Endothelial cell of umbilical vein (primary cell): ENCODE measurements at regions not wholly inside any gene's neighbourhood (a gene's known extent, or its start where the extent isn't known, plus 50 kb on each side); places are given as distances from the start of the nearest gene placed in this dataset.
"Not testable (repeated sequence)": the region's sequence is repeated elsewhere in the genome, so short reads cannot be mapped to it uniquely, and the experiment has no call there.

ENCODE experiments used
- BruUV-seq: library from RNA; stranded (reverse); fragments of 400-500 nt; replicated peaks from 2 replicates; lab custom pipeline; 2021; lab: Mats Ljungman, UMichigan
- CTCF ChIA-PET: fragments of 300-600, 350-600 bp; sonication (Branson Sonifier 250); formaldehyde crosslinking; loops from one replicate; lab custom pipeline; 2021; ENCODE audit warnings: antibody characterized with exemption, inconsistent platforms; lab: Charles Lee
- POLR2A ChIA-PET: fragments of 300-600, 350-600 bp; sonication (Branson Sonifier 250); formaldehyde crosslinking; loops from one replicate; lab custom pipeline; 2021; ENCODE audit warnings: antibody characterized with exemption, inconsistent platforms; lab: Charles Lee
- DNase-seq: peaks from one replicate; pipeline ENCODE4 v3.0.0-alpha.2; 2011; ENCODE audit warnings: low read depth, low spot score
- FAIRE-seq: peaks from 2 replicates; lab custom pipeline; 2011; peaks lifted over from hg19 to GRCh38; lab: Jason Lieb, UNC
- H2AFZ ChIP-seq: 2 replicates; pipeline ENCODE4 v1.6.0; 2012; ENCODE audit warnings: low read depth, low read length, control low read depth, inconsistent platforms
- H3K27ac ChIP-seq: 2 replicates; pipeline ENCODE4 v1.5.1; 2011; ENCODE audit warnings: low read depth, mild to moderate bottlenecking, control low read depth, low read length, moderate library complexity; ENCODE audit not compliant: insufficient read depth
- H3K27me3 ChIP-seq, 2 experiments: 2 replicates each; pipeline versions ENCODE4 v1.6.0 to v1.6.1; 2011; ENCODE audit warnings: low read length in 2 of 2, mixed read lengths in 1 of 2; ENCODE audit not compliant: control insufficient read depth in 2 of 2, insufficient read depth in 2 of 2
- H3K36me3 ChIP-seq, 2 experiments: 2 replicates in 1 of 2; 3 replicates in 1 of 2; pipeline ENCODE4 v1.5.1; 2011; ENCODE audit warnings: low read length in 2 of 2, mild to moderate bottlenecking in 1 of 2, moderate library complexity in 1 of 2; ENCODE audit not compliant: control insufficient read depth in 2 of 2, insufficient read depth in 2 of 2; ENCODE audit errors: extremely low read depth in 1 of 2
- H3K4me1 ChIP-seq: 3 replicates; pipeline ENCODE4 v1.5.1; 2011; ENCODE audit warnings: mild to moderate bottlenecking, low read length; ENCODE audit not compliant: control insufficient read depth, insufficient read depth; ENCODE audit errors: extremely low read depth
- H3K4me2 ChIP-seq: 2 replicates; pipeline ENCODE4 v1.6.1; 2011; ENCODE audit warnings: low read length, control low read depth, mixed read lengths; ENCODE audit not compliant: insufficient read depth
- H3K4me3 ChIP-seq, 3 experiments: fragments of 200-600 bp in 1 of 3; sonication (generic), shearing (Covaris generic) in 1 of 3; replicated peaks in 1 of 3; 2 replicates each; pipeline ENCODE4 v1.5.1; 2011 to 2016; ENCODE audit warnings: control low read depth in 3 of 3, low read length in 3 of 3, mild to moderate bottlenecking in 2 of 3, inconsistent platforms in 1 of 3, low read depth in 1 of 3, moderate library complexity in 1 of 3; ENCODE audit not compliant: insufficient read depth in 1 of 3
- H3K79me2 ChIP-seq: 2 replicates; pipeline ENCODE4 v1.6.0; 2012; ENCODE audit warnings: low read length, inconsistent platforms; ENCODE audit not compliant: control insufficient read depth, insufficient read depth
- H3K9ac ChIP-seq: replicated peaks from 2 replicates; pipeline ENCODE3; 2011; ENCODE audit warnings: low read length, control low read depth; ENCODE audit not compliant: insufficient read depth; ENCODE audit errors: extremely low read depth
- H3K9me1 ChIP-seq: replicated peaks from 3 replicates; pipeline ENCODE4 v1.6.0; 2011; ENCODE audit warnings: mild to moderate bottlenecking, low read length; ENCODE audit not compliant: control insufficient read depth, insufficient read depth; ENCODE audit errors: extremely low read depth
- H3K9me3 ChIP-seq: replicated peaks from 2 replicates; pipeline ENCODE4 v1.5.1; 2012; ENCODE audit warnings: low read length, inconsistent platforms; ENCODE audit not compliant: control insufficient read depth, insufficient read depth
- H4K20me1 ChIP-seq: replicated peaks from 2 replicates; pipeline ENCODE3; 2011; ENCODE audit warnings: mild to moderate bottlenecking, low read length; ENCODE audit not compliant: control insufficient read depth, insufficient read depth; ENCODE audit errors: extremely low read depth
- dilution Hi-C: fragments of 300-500 bp; cut with MboI; formaldehyde crosslinking; loops from one replicate; pipeline ENCODE4 v1.15.0; 2019; ENCODE audit warnings: low sequenced_read_pairs; ENCODE audit not compliant: extremely low pct_ligation_motif_present
- intact Hi-C: fragments of 100-400 bp; cut with micrococcal nuclease; formaldehyde crosslinking; loops from one replicate; pipeline ENCODE4 v1.10.0; 2022

- H3K4me3 ChIP-seq, H3K4me1 ChIP-seq, H3K9ac ChIP-seq, H3K36me3 ChIP-seq, FAIRE-seq, H3K9me1 ChIP-seq, DNase-seq, H4K20me1 ChIP-seq, BruUV-seq, intact Hi-C loops, H3K27ac ChIP-seq, H3K79me2 ChIP-seq, dilution Hi-C loops, H3K9me3 ChIP-seq, H2AFZ ChIP-seq, H3K4me2 ChIP-seq, CTCF ChIA-PET, H3K27me3 ChIP-seq: not testable (repeated sequence)
- POLR2A ChIA-PET: interaction anchor here (0.6 kb wide), 1 partner anchor 133 kb away, joined by 4 read pairs; no protein-coding TSS in a partner anchor
Observed at GRCh38 chr7:55683501-55683900, 111.2 kb upstream of the VOPP1 start.

DNA sequence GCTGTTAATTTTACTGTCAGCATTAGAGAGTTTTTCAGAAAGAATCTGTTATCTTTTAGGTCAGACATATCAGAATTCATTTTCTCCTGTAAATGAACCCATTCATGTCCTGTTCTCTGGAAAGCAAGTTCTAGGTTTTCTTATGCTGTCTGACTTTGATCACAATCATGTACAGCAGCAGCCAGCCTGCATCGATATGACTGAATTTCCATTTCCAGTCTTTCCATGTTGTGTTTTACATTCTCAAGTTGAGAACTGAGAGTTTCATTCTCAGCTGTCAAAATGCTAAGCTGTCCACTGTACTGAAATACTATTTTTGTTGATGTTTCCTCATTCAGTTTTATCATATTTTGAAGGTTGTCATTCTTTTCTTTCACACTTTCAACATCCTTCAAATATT is 103.3 kb upstream of the VOPP1 start:
- intact Hi-C loops, FAIRE-seq: not testable (repeated sequence)

DNA sequence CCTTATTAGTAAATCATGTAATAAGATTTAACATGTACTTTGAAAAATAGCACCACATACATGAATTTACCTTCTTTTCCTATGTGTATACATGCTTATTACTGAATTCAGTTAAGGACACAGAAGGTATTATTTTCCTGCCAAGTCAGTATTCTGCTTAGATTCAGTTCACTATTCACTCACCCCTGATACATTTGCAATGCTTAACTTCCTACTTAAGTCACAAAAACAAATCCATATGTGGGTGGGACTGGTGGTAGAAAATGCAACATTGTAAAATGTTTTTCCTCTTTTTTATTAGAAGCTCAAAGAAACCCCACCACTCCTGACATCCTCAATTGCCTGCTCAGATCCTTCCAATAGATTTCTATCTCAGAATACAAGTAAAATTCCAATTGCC is 101.2 kb upstream of the VOPP1 start:
- H3K4me3 ChIP-seq, H3K36me3 ChIP-seq, H3K27me3 ChIP-seq, H3K9me3 ChIP-seq, intact Hi-C loops, FAIRE-seq, H3K9me1 ChIP-seq, DNase-seq, CTCF ChIA-PET, H3K27ac ChIP-seq, H3K9ac ChIP-seq, H3K79me2 ChIP-seq, BruUV-seq, H3K4me1 ChIP-seq, POLR2A ChIA-PET, dilution Hi-C loops, H4K20me1 ChIP-seq, H2AFZ ChIP-seq, H3K4me2 ChIP-seq: not testable (repeated sequence)

More for the DNA sequence above, 103.3 kb upstream of the VOPP1 start:
- H3K9ac ChIP-seq, dilution Hi-C loops, H3K4me1 ChIP-seq, H3K4me3 ChIP-seq, H4K20me1 ChIP-seq, H3K27me3 ChIP-seq, H3K9me3 ChIP-seq, H3K36me3 ChIP-seq, CTCF ChIA-PET, BruUV-seq, H2AFZ ChIP-seq, H3K27ac ChIP-seq, DNase-seq, H3K4me2 ChIP-seq, POLR2A ChIA-PET, H3K79me2 ChIP-seq, H3K9me1 ChIP-seq: not testable (repeated sequence)

DNA sequence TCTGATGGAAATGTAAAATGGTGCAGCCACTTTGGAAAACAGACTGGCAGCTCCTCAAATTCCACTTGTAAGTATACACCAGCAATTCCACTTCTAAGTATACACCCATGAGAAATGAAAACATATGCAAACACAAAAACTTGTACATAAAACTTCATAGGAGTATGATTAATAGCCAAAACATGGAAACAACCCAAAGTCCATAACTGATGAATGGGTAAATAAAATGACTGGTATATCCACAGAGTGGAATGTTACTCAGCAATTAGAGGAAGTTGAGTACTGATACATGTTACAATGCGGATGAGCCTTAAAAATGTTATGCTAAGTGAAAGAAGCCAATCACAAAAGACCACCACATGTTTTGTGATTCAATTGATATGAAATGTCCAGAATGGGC is 99.8 kb upstream of the VOPP1 start:
- POLR2A ChIA-PET, H4K20me1 ChIP-seq, dilution Hi-C loops, CTCF ChIA-PET, H3K4me2 ChIP-seq, FAIRE-seq, H2AFZ ChIP-seq, H3K27ac ChIP-seq, H3K9me3 ChIP-seq, H3K4me1 ChIP-seq, DNase-seq, H3K4me3 ChIP-seq, H3K9me1 ChIP-seq, BruUV-seq, intact Hi-C loops, H3K27me3 ChIP-seq, H3K36me3 ChIP-seq, H3K9ac ChIP-seq, H3K79me2 ChIP-seq: not testable (repeated sequence)
